ENCODE measurements at regions not wholly inside any gene's neighbourhood (a gene's known extent, or its start where the extent isn't known, plus 50 kb on each side); places are given as distances from the start of the nearest gene placed in this dataset.

DNA sequence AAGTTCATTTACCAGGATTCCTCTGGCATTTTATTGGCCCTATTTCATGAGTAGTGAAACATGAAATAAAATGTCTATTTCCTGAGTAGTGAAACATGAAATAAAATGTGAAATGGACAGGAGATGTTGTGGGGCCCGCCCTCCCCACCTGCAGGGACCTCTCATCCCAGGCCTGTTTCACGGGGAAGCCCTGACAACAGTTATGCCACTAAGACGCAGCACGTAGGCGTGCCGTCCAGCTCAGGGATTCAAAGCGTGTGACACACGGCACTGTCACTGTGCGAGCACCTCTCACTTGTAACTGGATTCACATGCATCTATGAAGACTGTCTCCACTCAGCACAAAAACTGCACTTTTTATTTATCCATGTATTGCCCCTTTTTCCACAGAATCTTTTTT is 83.4 kb upstream of the SNTG2 start:
- ChIA-PET CTCF (no interaction called here), POLR2A (no interaction called here)
- Histone ChIP-seq H3K36me3 (ENCODE audit: control insufficient read depth, insufficient read depth, low read length) (no peaks in the 10 kb centered on the region), H3K4me3 (ENCODE audit: low read depth, low read length) (no peak overlapping the region), H3K27me3 (ENCODE audit: control insufficient read depth, insufficient read depth, low read length) (no peaks in the 10 kb centered on the region)
- DNase-seq (ENCODE audit: low read depth), result no peak
- TF ChIP-seq, protein P1, sequence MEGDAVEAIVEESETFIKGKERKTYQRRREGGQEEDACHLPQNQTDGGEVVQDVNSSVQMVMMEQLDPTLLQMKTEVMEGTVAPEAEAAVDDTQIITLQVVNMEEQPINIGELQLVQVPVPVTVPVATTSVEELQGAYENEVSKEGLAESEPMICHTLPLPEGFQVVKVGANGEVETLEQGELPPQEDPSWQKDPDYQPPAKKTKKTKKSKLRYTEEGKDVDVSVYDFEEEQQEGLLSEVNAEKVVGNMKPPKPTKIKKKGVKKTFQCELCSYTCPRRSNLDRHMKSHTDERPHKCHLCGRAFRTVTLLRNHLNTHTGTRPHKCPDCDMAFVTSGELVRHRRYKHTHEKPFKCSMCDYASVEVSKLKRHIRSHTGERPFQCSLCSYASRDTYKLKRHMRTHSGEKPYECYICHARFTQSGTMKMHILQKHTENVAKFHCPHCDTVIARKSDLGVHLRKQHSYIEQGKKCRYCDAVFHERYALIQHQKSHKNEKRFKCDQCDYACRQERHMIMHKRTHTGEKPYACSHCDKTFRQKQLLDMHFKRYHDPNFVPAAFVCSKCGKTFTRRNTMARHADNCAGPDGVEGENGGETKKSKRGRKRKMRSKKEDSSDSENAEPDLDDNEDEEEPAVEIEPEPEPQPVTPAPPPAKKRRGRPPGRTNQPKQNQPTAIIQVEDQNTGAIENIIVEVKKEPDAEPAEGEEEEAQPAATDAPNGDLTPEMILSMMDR (IDR thresholded peaks at IDR 0.05; ENCODE audit: insufficient read depth, low read depth, low read length), result no peak

DNA sequence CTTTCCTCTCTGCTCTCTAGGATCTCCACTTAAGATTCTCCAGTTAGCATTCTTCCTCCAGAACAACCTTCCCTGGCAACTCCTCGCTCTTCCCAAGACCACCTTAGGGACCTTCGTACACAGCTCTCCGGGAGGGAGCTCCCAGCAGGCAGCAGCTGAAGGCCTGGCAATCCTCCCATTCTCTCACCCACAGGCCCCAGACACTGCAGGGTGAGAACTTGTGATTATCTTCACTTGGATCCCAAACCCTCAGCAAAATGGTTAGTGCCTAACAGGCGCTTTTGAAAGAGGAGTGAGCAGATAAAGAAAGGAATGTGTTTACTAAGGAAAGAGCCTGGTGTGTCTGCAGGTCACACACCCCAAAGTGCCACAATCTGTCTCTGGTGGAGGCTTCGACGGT is 83.8 kb upstream of the SNTG2 start:
- TF ChIP-seq, protein P1 (IDR thresholded peaks at IDR 0.05; ENCODE audit: insufficient read depth, low read depth, low read length), result no peak

DNA sequence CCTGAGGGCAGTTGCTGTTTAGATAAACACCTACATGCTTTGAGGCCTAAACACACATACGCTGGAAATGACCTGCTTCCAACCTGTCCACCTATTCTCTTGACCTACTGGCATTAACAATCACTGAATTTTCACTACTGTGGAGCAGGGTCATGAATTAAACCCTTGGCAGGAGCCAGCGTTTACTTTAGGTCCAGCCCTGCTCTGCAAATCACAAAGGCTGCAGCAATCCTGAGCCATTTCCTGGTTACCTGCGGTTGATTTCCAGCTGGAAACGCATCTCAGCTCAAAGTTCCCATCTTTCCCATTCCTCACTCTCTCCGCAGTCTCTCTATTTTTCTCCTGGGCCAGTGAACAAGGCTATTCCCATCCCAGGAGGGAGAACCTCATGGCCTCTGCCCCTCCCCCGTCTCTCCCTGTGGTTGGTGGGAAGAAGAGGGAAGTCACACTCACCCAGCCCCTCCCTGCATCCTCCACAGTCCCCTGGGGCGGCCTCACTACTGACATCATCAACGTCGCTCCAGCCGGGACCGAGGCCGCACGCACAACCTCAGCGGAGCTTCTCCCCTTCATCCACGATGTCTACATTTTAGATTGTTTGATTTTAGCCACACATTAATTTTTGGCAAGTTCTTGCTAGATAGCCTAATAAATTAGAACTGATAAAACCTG is 84.5 kb upstream of the SNTG2 start:
- no peaks in the 10 kb centered on the region for H3K36me3 ChIP-seq (ENCODE audit: control insufficient read depth, insufficient read depth, low read length)
- no peak for DNase-seq (ENCODE audit: low read depth)
- H3K4me3 ChIP-seq (ENCODE audit: low read depth, low read length), result no peak overlapping the region
- CTCF ChIA-PET, result interaction anchor here (0.9 kb wide), 1 partner anchor 18 kb away, joined by 3 read pairs; no protein-coding TSS in a partner anchor
- POLR2A ChIA-PET, result no interaction called here
- TF ChIP-seq, protein P1 (IDR thresholded peaks at IDR 0.05; ENCODE audit: insufficient read depth, low read depth, low read length), result no peak
- no peaks in the 10 kb centered on the region for H3K27me3 ChIP-seq (ENCODE audit: control insufficient read depth, insufficient read depth, low read length)

More for the DNA sequence above, 83.8 kb upstream of the SNTG2 start:
- no peak overlapping the region for H3K4me3 ChIP-seq (ENCODE audit: low read depth, low read length)
- H3K36me3 ChIP-seq (ENCODE audit: control insufficient read depth, insufficient read depth, low read length), result no peaks in the 10 kb centered on the region
- H3K27me3 ChIP-seq (ENCODE audit: control insufficient read depth, insufficient read depth, low read length), result no peaks in the 10 kb centered on the region
- ChIA-PET POLR2A (no interaction called here), CTCF (no interaction called here)
- no peak for DNase-seq (ENCODE audit: low read depth)

DNA sequence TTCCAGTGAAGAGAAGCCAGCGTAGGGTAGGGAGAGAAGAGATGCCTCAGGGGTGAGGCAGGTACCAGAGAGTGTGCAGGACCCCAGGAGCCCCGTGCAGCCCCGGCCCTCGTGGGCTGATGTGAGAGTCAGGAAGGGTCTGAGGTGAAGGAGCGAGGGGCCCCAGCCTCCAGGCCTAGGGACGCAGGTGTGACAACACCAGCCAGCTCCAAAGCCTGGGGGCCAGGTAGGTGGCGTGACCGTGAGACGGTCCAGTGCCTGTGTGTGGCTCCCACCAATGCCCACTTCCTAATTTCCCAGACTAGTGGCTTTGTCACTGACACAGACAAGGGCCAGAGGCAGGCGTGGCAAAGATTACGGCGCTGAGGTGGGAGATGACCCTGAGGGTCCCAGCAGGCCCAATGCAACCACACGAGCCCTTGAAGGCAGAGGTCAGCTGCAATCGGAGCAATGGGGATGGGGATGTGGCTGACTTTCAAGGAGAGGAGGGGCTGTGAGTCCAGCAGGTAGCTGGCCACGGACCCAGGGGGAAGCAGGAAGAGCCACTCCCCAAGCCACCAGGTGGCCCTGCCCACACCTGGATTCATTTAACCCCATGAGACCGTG is 86.0 kb upstream of the SNTG2 start:
- Histone ChIP-seq H3K36me3 (ENCODE audit: control insufficient read depth, insufficient read depth, low read length) (no peaks in the 10 kb centered on the region), H3K4me3 (ENCODE audit: low read depth, low read length) (no peak overlapping the region), H3K27me3 (ENCODE audit: control insufficient read depth, insufficient read depth, low read length) (no peaks in the 10 kb centered on the region)
- no peak for DNase-seq (ENCODE audit: low read depth)
- TF ChIP-seq, protein P1 (IDR thresholded peaks at IDR 0.05; ENCODE audit: insufficient read depth, low read depth, low read length), result no peak
- CTCF ChIA-PET, result no interaction called here
- POLR2A ChIA-PET, result no interaction called here

DNA sequence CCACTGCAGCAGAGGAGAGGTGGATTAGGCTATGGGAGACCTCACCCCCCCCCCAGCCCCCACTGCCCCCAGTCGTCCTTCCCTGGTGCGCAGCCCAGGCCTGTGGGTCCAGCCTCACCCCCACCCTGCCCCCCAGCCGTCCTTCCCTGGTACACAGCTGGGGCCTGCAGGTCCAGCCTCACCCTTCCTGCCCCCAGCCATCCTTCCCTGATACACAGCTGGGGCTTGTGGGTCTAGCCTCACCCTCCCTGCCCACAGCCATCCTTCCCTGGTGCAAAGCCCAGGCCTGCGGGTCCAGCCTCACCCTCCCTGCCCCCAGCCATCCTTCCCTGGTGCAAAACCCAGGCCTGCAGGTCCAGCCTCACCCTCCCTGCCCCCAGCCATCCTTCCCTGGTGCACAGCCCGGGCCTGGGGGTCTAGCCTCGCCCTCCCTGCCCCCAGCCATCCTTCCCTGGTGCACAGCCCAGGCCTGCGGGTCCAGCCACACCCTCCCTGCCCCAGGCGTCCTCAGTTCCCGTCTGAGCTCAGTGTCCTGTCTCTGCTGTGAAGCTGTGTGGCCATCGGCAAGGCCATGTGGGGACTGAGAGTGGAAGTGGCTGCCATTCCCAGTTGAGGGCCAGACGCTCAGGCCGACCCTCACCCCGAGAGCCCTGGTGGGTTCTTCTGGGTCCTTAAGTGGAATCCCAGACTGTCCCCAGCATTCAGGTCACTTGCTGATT is 86.8 kb upstream of the SNTG2 start:
- CTCF ChIA-PET, result no interaction called here
- Histone ChIP-seq H3K36me3 (ENCODE audit: control insufficient read depth, insufficient read depth, low read length) (no peaks in the 10 kb centered on the region), H3K27me3 (ENCODE audit: control insufficient read depth, insufficient read depth, low read length) (no peaks in the 10 kb centered on the region), H3K4me3 (ENCODE audit: low read depth, low read length) (no peak overlapping the region)
- TF ChIP-seq, protein P1 (IDR thresholded peaks at IDR 0.05; ENCODE audit: insufficient read depth, low read depth, low read length), result no peak
- no peak for DNase-seq (ENCODE audit: low read depth)
- POLR2A ChIA-PET, result no interaction called here

Data from BJ (cell line).